Neural cell (in vitro differentiated cells): ENCODE measurements at regions not wholly inside any gene's neighbourhood (a gene's known extent, or its start where the extent isn't known, plus 50 kb on each side); places are given as distances from the start of the nearest gene placed in this dataset.

Experiments used
- CTCF ChIP-seq: fragments of 450-650 bp; IDR thresholded peaks from 2 replicates; pipeline ENCODE4 v1.5.1; 2014; ENCODE audit warnings: antibody characterized with exemption, mild to moderate bottlenecking, moderate library complexity; ENCODE audit not compliant: poor library complexity, severe bottlenecking
- EP300 ChIP-seq: fragments of 450-650 bp; conservative IDR thresholded peaks from 2 replicates; pipeline ENCODE4 v1.6.1; 2014; ENCODE audit warnings: antibody characterized with exemption, mild to moderate bottlenecking, moderate library complexity; ENCODE audit not compliant: poor library complexity, severe bottlenecking
- EZH2 ChIP-seq: fragments of 200-600, 300-800 bp; shearing (Covaris generic), sonication (generic); IDR thresholded peaks from 2 replicates; pipeline ENCODE4 v1.6.1; 2014; ENCODE audit warnings: antibody characterized with exemption, low read length, borderline replicate concordance, mild to moderate bottlenecking; ENCODE audit not compliant: insufficient read depth, poor library complexity, severe bottlenecking
- POLR2AphosphoS5 ChIP-seq: IDR thresholded peaks from 2 replicates; pipeline ENCODE4 v1.6.1; 2012
- RAD21 ChIP-seq: fragments of 450-650 bp; conservative IDR thresholded peaks from 2 replicates; pipeline ENCODE4 v1.6.1; 2014; ENCODE audit warnings: antibody characterized with exemption, mild to moderate bottlenecking, moderate library complexity
- REST ChIP-seq: IDR thresholded peaks from 2 replicates; pipeline ENCODE4 v1.6.1; 2012; ENCODE audit warnings: borderline replicate concordance

- TF ChIP-seq REST: no peak
- TF ChIP-seq CTCF: no peak
- no peak for TF ChIP-seq POLR2AphosphoS5
- TF ChIP-seq EP300: no peak
- no peak for TF ChIP-seq RAD21
- TF ChIP-seq EZH2: no peak
Measured at GRCh38 chr20:40938020-40938419, 90.6 kb upstream of the TOP1 start.
